ENCODE measurements at regions not wholly inside any gene's neighbourhood (a gene's known extent, or its start where the extent isn't known, plus 50 kb on each side); places are given as distances from the start of the nearest gene placed in this dataset.

GRCh38 chr6:169163411-169163901 lies 90.2 kb downstream of the THBS2 start:
- TF ChIP-seq POLR2AphosphoS5 (IDR thresholded peaks at IDR 0.05; ENCODE audit: low read depth, low read length) (no peak), TAF1 (IDR thresholded peaks at IDR 0.05; ENCODE audit: borderline replicate concordance, low read depth, low read length) (no peak), POLR2A (IDR thresholded peaks at IDR 0.05; ENCODE audit: low read depth, low read length) (no peak)

All from GM12892 (cell line).